Transverse colon (tissue), 4 donors: ENCODE measurements at regions not wholly inside any gene's neighbourhood (a gene's known extent, or its start where the extent isn't known, plus 50 kb on each side); places are given as distances from the start of the nearest gene placed in this dataset.

Experiments used
- DNase-seq: peaks from one replicate; pipeline ENCODE4 v3.0.0-alpha.2; 2019
- H3K27ac ChIP-seq, 4 donors: fragments of 200-600 bp; sonication (generic); 2 replicates each; pipeline ENCODE4 v1.5.1; 2016 to 2018; ENCODE audit warnings: inconsistent platforms in 4 of 4
- H3K27me3 ChIP-seq: fragments of 200-600 bp; sonication (generic); 2 replicates; pipeline ENCODE4 v1.5.1; 2017; ENCODE audit warnings: inconsistent platforms
- H3K36me3 ChIP-seq, 4 donors: fragments of 200-600 bp; sonication (generic); 2 replicates each; pipeline ENCODE4 v1.5.1; 2017 to 2019; ENCODE audit warnings: inconsistent platforms in 4 of 4
- H3K4me1 ChIP-seq, 4 donors: fragments of 200-600 bp; sonication (generic); 2 replicates each; pipeline ENCODE4 v1.5.1; 2017 to 2020; ENCODE audit warnings: inconsistent platforms in 4 of 4
- H3K4me3 ChIP-seq, 4 donors: fragments of 200-600 bp; sonication (generic); 1 replicate in 1 of 4; 2 replicates in 3 of 4; pipeline versions ENCODE4 v1.5.1 to v1.6.1; 2017 to 2019; ENCODE audit warnings: inconsistent platforms in 4 of 4
- H3K9me3 ChIP-seq, 2 donors: fragments of 200-600 bp; sonication (generic); 2 replicates each; pipeline ENCODE4 v1.5.1; 2017 to 2019; ENCODE audit warnings: inconsistent platforms in 2 of 2
- CTCF ChIP-seq, 5 experiments: fragments of 200-600 bp in 3 of 5; fragments of 450-650 bp in 2 of 5; sonication (generic) in 3 of 5; IDR thresholded peaks; 1 replicate in 2 of 5; 2 replicates in 3 of 5; pipeline ENCODE4 v1.5.1; 2016 to 2017; ENCODE audit warnings: antibody characterized with exemption in 5 of 5, inconsistent platforms in 3 of 5, mild to moderate bottlenecking in 2 of 5, moderate library complexity in 1 of 5
- EP300 ChIP-seq: sonication (generic); formaldehyde crosslinking; IDR thresholded peaks from one replicate; pipeline ENCODE4 v1.6.1; 2017; ENCODE audit warnings: antibody characterized with exemption, low read depth
- POLR2A ChIP-seq: fragments of 450-650 bp; IDR thresholded peaks from one replicate; pipeline ENCODE4 v1.6.1; 2016; ENCODE audit warnings: antibody characterized with exemption, mild to moderate bottlenecking, moderate library complexity
- POLR2AphosphoS5 ChIP-seq, 3 donors: sonication (generic); formaldehyde crosslinking; IDR thresholded peaks; one replicate each; pipeline ENCODE4 v1.6.1; 2016; ENCODE audit warnings: antibody characterized with exemption in 3 of 3
- WGBS, 2 donors: methylation state at CpG; one replicate each; pipeline ENCODE4 v1.1.5; 2018; ENCODE audit warnings: low coverage in 1 of 2; 5-methylcytosine and 5-hydroxymethylcytosine counted together
- in situ Hi-C, 4 donors: fragments of 200-750 bp; cut with MboI; loops; one replicate each; pipeline versions ENCODE4 v1.15.0 to v1.15.1; 2017; ENCODE audit warnings: low sequenced_read_pairs in 3 of 4, low pct_ligation_motif_present in 1 of 4, low pct_unique_long_range_greater_than_20kb in 1 of 4
- intact Hi-C: fragments of 100-400 bp; cut with DNase I; formaldehyde crosslinking; loops from one replicate; pipeline ENCODE4 v1.15.1; 2023; ENCODE audit warnings: low total_unique reads

GRCh38 chr16:79297296-79297695 is 303.2 kb downstream of the MAF start:
- Histone ChIP-seq H3K4me1 (no peaks in the 10 kb centered on the region), H3K9me3 (no peaks in the 10 kb centered on the region), H3K27ac (no peak overlapping the region), H3K36me3 (no peaks in the 10 kb centered on the region), H3K4me3 (no peak overlapping the region), H3K27me3 (no peaks in the 10 kb centered on the region)
- WGBS, 2 donors = 89 to 96% methylated on average over 4 to 9 of the region's 9 CpGs
- no peak for DNase-seq
- in situ Hi-C loops (no loop called here), intact Hi-C loops (no loop called here)
- TF ChIP-seq POLR2A (no peak), EP300 (no peak), POLR2AphosphoS5 (IDR thresholded peaks at IDR 0.05) (no peak), CTCF (IDR thresholded peaks at IDR 0.05) (no peak)

GRCh38 chr16:79296491-79296890 is 304.0 kb downstream of the MAF start:
- Histone ChIP-seq H3K4me3 (no peak overlapping the region), H3K27me3 (no peaks in the 10 kb centered on the region), H3K27ac (no peak overlapping the region), H3K9me3 (no peaks in the 10 kb centered on the region), H3K36me3 (no peaks in the 10 kb centered on the region), H3K4me1 (no peaks in the 10 kb centered on the region)
- WGBS, 2 donors = 68 to 82% methylated on average over 3 to 4 of the region's 4 CpGs
- in situ Hi-C loops (no loop called here), intact Hi-C loops (no loop called here)
- no peak for DNase-seq
- no peak for TF ChIP-seq EP300

- TF ChIP-seq EP300 = no peak
- no peak for TF ChIP-seq POLR2AphosphoS5 (IDR thresholded peaks at IDR 0.05)
- no peaks in the 10 kb centered on the region for H3K36me3 ChIP-seq
- intact Hi-C loops = no loop called here
- in situ Hi-C loops = no loop called here
- no peak for DNase-seq
- H3K4me3 ChIP-seq = no peak overlapping the region
- H3K27ac ChIP-seq = no peak overlapping the region
- no peaks in the 10 kb centered on the region for H3K4me1 ChIP-seq
- WGBS, 2 donors = 75 to 91% methylated on average over 2 to 5 of the region's 5 CpGs
- no peaks in the 10 kb centered on the region for H3K27me3 ChIP-seq
- no peaks in the 10 kb centered on the region for H3K9me3 ChIP-seq
These were observed 304.8 kb downstream of the MAF start for GRCh38 chr16:79295746-79296145.

GRCh38 chr16:79295162-79295561 is 305.4 kb downstream of the MAF start:
- intact Hi-C loops (no loop called here), in situ Hi-C loops (no loop called here)
- H3K27me3 ChIP-seq = no peaks in the 10 kb centered on the region
- no peak for DNase-seq
- no peak overlapping the region for H3K4me3 ChIP-seq
- no peaks in the 10 kb centered on the region for H3K9me3 ChIP-seq
- no peaks in the 10 kb centered on the region for H3K4me1 ChIP-seq
- H3K27ac ChIP-seq = no peak overlapping the region
- no peaks in the 10 kb centered on the region for H3K36me3 ChIP-seq
- TF ChIP-seq POLR2A = no peak
- no peak for TF ChIP-seq EP300
- no peak for TF ChIP-seq CTCF (IDR thresholded peaks at IDR 0.05)
- TF ChIP-seq POLR2AphosphoS5 (IDR thresholded peaks at IDR 0.05) = no peak
- whole genome bisulfite sequencing, 2 donors = 85 to 86% methylated on average over 3 to 8 of the region's 8 CpGs

- no peak overlapping the region for H3K27ac ChIP-seq
- intact Hi-C loops (no loop called here), in situ Hi-C loops (no loop called here)
- H3K4me3 ChIP-seq = no peak overlapping the region
- no peaks in the 10 kb centered on the region for H3K4me1 ChIP-seq
- H3K9me3 ChIP-seq = no peaks in the 10 kb centered on the region
- no peaks in the 10 kb centered on the region for H3K27me3 ChIP-seq
- H3K36me3 ChIP-seq = no peaks in the 10 kb centered on the region
- TF ChIP-seq POLR2A (no peak), POLR2AphosphoS5 (IDR thresholded peaks at IDR 0.05) (no peak), CTCF (IDR thresholded peaks at IDR 0.05) (no peak), EP300 (no peak)
- DNase-seq = no peak
- 65 to 100% methylated on average over 1 to 2 of the region's 2 CpGs for WGBS, 2 donors
These were observed 306.0 kb downstream of the MAF start for GRCh38 chr16:79294568-79294967.
